ENCODE measurements at regions not wholly inside any gene's neighbourhood (a gene's known extent, or its start where the extent isn't known, plus 50 kb on each side); places are given as distances from the start of the nearest gene placed in this dataset.

DNA sequence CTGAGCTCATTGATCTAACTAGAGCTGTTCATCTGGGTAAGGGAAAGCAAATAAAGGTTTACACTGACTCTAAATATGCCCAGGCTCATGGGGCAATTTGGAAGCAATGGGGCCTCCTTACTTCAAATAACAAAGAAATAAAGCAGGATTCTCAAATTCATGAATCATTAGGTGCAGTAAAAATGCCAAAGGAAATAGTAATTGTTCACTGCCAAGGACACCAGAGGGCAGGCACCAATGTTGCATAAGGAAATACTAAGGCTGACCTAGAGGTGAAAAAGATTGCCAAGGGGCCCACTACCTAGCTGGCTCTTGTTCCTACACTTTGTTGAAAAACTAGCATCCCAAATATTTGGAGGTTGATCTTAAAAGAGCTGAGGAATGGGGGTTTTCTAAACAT is 1686.7 kb upstream of the MIR17HG start:
- H3K27ac ChIP-seq = no peak overlapping the region
- no peaks in the 10 kb centered on the region for H3K27me3 ChIP-seq (ENCODE audit: control insufficient read depth, insufficient read depth, low read length)
- no peak overlapping the region for H3K4me2 ChIP-seq (ENCODE audit: low read length)
- TF ChIP-seq, protein P1, sequence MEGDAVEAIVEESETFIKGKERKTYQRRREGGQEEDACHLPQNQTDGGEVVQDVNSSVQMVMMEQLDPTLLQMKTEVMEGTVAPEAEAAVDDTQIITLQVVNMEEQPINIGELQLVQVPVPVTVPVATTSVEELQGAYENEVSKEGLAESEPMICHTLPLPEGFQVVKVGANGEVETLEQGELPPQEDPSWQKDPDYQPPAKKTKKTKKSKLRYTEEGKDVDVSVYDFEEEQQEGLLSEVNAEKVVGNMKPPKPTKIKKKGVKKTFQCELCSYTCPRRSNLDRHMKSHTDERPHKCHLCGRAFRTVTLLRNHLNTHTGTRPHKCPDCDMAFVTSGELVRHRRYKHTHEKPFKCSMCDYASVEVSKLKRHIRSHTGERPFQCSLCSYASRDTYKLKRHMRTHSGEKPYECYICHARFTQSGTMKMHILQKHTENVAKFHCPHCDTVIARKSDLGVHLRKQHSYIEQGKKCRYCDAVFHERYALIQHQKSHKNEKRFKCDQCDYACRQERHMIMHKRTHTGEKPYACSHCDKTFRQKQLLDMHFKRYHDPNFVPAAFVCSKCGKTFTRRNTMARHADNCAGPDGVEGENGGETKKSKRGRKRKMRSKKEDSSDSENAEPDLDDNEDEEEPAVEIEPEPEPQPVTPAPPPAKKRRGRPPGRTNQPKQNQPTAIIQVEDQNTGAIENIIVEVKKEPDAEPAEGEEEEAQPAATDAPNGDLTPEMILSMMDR (IDR thresholded peaks at IDR 0.05) = no peak
- no peaks in the 10 kb centered on the region for H3K4me1 ChIP-seq
- H3K79me2 ChIP-seq = no peaks in the 10 kb centered on the region
- no peaks in the 10 kb centered on the region for H3K36me3 ChIP-seq (ENCODE audit: control insufficient read depth, insufficient read depth, low read length)
- H3K9ac ChIP-seq = no peak overlapping the region
- no peak overlapping the region for H2AFZ ChIP-seq
- H3K4me3 ChIP-seq (ENCODE audit: low read depth, low read length) = no peak overlapping the region
- no peaks in the 10 kb centered on the region for H3K9me3 ChIP-seq (ENCODE audit: control insufficient read depth, low read length)

DNA sequence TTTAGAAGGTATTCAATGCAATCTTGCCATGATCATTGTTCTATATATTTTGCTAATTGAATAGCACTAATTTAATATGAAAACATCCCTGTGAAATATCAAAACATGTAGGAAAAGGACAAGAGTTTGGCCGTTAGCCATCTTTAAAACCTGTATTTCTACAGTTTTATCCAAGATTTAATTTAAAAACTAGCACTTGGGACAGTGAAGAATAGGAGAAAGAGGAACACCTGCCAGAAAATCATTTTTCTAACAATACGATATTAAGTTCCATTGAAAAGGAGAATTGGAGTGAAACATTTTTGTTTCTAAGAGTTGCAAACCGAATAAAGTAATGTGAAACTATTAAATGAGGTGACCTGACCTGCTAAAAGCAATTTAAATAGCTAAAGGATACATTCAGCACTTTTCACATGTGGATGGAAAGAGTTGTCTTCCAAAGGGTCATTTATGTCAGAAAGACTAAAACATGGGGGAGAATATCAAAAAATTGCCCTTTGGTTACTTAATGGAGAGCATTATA is 1673.6 kb upstream of the MIR17HG start:
- Histone ChIP-seq H3K9me3 (ENCODE audit: control insufficient read depth, low read length) (no peaks in the 10 kb centered on the region), H3K4me3 (ENCODE audit: low read depth, low read length) (no peak overlapping the region), H3K27me3 (ENCODE audit: control insufficient read depth, insufficient read depth, low read length) (no peaks in the 10 kb centered on the region), H3K9ac (no peak overlapping the region), H3K36me3 (ENCODE audit: control insufficient read depth, insufficient read depth, low read length) (no peaks in the 10 kb centered on the region), H3K27ac (no peak overlapping the region), H3K4me2 (ENCODE audit: low read length) (no peak overlapping the region), H3K79me2 (no peaks in the 10 kb centered on the region), H3K4me1 (no peaks in the 10 kb centered on the region), H2AFZ (no peak overlapping the region)
- TF ChIP-seq, protein P1 (IDR thresholded peaks at IDR 0.05) = no peak

DNA sequence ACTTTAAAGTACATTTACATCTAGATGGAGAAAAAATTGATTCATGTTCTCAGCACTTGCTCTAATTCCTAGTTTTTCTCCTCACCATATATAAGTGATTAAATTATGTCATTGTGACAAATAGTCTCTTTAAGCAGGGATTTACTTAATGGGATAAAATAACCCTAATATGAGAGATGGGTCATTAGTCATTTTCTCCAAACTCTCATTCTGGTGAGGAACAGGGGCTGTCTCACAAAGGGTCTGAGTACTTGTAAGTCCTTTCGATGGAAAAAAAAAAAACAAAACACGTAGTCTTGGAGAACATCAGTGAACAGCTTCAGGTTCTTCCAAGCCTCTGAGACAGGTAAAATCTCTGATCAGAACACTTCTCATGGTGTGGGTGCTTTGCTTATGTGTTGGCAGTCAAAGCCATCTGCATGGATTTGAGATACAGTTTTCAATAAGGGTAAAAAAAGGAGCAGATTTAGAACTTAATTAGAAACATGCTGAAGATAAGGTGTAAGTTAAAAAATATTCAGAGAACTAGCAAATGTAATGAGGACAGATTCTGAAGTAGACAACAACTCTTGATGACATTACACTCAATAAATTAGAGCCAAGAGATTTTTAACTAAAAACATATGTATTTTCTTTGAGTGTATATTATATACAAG is 1668.9 kb upstream of the MIR17HG start:
- Histone ChIP-seq H2AFZ (no peak overlapping the region), H3K9ac (no peak overlapping the region), H3K4me3 (ENCODE audit: low read depth, low read length) (no peak overlapping the region), H3K27me3 (ENCODE audit: control insufficient read depth, insufficient read depth, low read length) (no peaks in the 10 kb centered on the region), H3K4me2 (ENCODE audit: low read length) (no peak overlapping the region), H3K4me1 (no peaks in the 10 kb centered on the region), H3K27ac (no peak overlapping the region), H3K79me2 (no peaks in the 10 kb centered on the region), H3K36me3 (ENCODE audit: control insufficient read depth, insufficient read depth, low read length) (no peaks in the 10 kb centered on the region), H3K9me3 (ENCODE audit: control insufficient read depth, low read length) (no peaks in the 10 kb centered on the region)
- TF ChIP-seq, protein P1 (IDR thresholded peaks at IDR 0.05) = no peak

DNA sequence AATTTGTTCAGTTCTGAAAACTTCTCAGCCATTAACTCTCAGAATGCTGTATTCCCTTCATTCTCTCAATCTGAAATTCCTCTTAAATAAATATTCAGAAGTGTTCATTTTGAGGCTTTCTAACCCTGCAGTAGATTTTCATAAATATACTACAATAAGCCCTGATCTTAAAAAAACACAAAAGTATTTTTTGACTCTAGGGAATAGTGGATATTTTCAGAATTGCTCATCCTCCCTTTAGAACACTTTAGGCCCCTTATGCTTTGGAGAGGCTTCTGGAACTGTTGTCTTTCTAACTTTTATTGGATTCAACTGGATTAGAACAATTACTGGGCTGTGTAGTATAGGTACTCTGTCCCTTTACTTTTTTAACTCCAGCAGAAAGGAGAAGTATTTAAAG is 1662.6 kb upstream of the MIR17HG start:
- Histone ChIP-seq H2AFZ (no peak overlapping the region), H3K36me3 (ENCODE audit: control insufficient read depth, insufficient read depth, low read length) (no peaks in the 10 kb centered on the region), H3K27ac (no peak overlapping the region), H3K27me3 (ENCODE audit: control insufficient read depth, insufficient read depth, low read length) (no peaks in the 10 kb centered on the region), H3K4me2 (ENCODE audit: low read length) (no peak overlapping the region), H3K4me1 (no peaks in the 10 kb centered on the region), H3K9ac (no peak overlapping the region), H3K4me3 (ENCODE audit: low read depth, low read length) (no peak overlapping the region), H3K79me2 (no peaks in the 10 kb centered on the region), H3K9me3 (ENCODE audit: control insufficient read depth, low read length) (no peaks in the 10 kb centered on the region)
- TF ChIP-seq, protein P1 (IDR thresholded peaks at IDR 0.05) = no peak

DNA sequence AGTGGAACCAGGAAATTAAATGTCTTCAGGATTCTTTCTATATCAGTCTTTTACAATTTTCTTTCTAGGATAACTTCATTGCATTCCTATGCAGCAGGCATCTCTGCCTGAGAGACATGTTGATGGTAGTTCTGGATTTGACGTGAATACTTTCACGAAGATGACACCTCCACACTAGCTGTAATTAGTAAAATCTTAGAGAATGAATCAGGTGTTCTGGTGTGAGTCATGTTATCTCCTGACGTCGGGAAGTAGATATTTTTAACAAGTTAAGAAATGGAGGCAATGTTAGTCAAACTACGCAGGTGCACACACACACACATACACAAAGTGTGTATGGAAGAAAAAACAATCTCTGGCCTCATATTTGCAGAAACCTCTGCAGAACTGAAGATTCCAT is 1661.3 kb upstream of the MIR17HG start:
- TF ChIP-seq, protein P1 (IDR thresholded peaks at IDR 0.05) = no peak
- Histone ChIP-seq H2AFZ (no peak overlapping the region), H3K27ac (no peak overlapping the region), H3K4me1 (no peaks in the 10 kb centered on the region), H3K36me3 (ENCODE audit: control insufficient read depth, insufficient read depth, low read length) (no peaks in the 10 kb centered on the region), H3K4me3 (ENCODE audit: low read depth, low read length) (no peak overlapping the region), H3K27me3 (ENCODE audit: control insufficient read depth, insufficient read depth, low read length) (no peaks in the 10 kb centered on the region), H3K9ac (no peak overlapping the region), H3K79me2 (no peaks in the 10 kb centered on the region), H3K4me2 (ENCODE audit: low read length) (no peak overlapping the region), H3K9me3 (ENCODE audit: control insufficient read depth, low read length) (no peaks in the 10 kb centered on the region)

Data from parathyroid adenoma (tissue), 2 donors.